ENCODE measurements at regions not wholly inside any gene's neighbourhood (a gene's known extent, or its start where the extent isn't known, plus 50 kb on each side); places are given as distances from the start of the nearest gene placed in this dataset.

- TF ChIP-seq TAF1 (IDR thresholded peaks at IDR 0.05; ENCODE audit: borderline replicate concordance, low read depth, low read length) = no peak
- TF ChIP-seq MAX (IDR thresholded peaks at IDR 0.05; ENCODE audit: low read depth) = no peak
- no peak for TF ChIP-seq CTCF (IDR thresholded peaks at IDR 0.05)
- TF ChIP-seq POLR2AphosphoS5 (IDR thresholded peaks at IDR 0.05; ENCODE audit: low read depth, low read length) = no peak
- no peak for TF ChIP-seq CHD2 (IDR thresholded peaks at IDR 0.05; ENCODE audit: low read length, partially characterized antibody)
- TF ChIP-seq ZBTB33 (IDR thresholded peaks at IDR 0.05; ENCODE audit: borderline replicate concordance, low read depth) = no peak
- no peak for TF ChIP-seq USF2 (IDR thresholded peaks at IDR 0.05; ENCODE audit: borderline replicate concordance, low read depth, low read length)
- no peak for TF ChIP-seq MXI1 (IDR thresholded peaks at IDR 0.05; ENCODE audit: low read depth, low read length)
- no peak for TF ChIP-seq SMC3 (IDR thresholded peaks at IDR 0.05; ENCODE audit: low read depth, low read length)
- TF ChIP-seq RAD21 (IDR thresholded peaks at IDR 0.05; ENCODE audit: low read length) = no peak
- no peak for TF ChIP-seq REST (IDR thresholded peaks at IDR 0.05; ENCODE audit: low read depth, low read length)
- no peak for TF ChIP-seq PBX3 (IDR thresholded peaks at IDR 0.05)
These were observed 183.1 kb upstream of the FBXO33 start for GRCh38 chr14:39615352-39615751.
